Panc1 (cell line): ENCODE measurements at regions not wholly inside any gene's neighbourhood (a gene's known extent, or its start where the extent isn't known, plus 50 kb on each side); places are given as distances from the start of the nearest gene placed in this dataset.

ENCODE experiments used
- ATAC-seq: fragments of 200-7000 bp; cut with Tn5 transposase; 2 replicates; pipeline ENCODE4 v1.9.1; 2020; ENCODE audit warnings: mild to moderate bottlenecking, moderate library complexity
- BruUV-seq: library from RNA; stranded (reverse); fragments of 400-500 nt; replicated peaks from 2 replicates; lab custom pipeline; 2021; lab: Mats Ljungman, UMichigan
- CTCF ChIA-PET: fragments of 300-600 bp; sonication (Branson Sonifier 250); formaldehyde crosslinking; loops from one replicate; lab custom pipeline; 2022; ENCODE audit warnings: antibody characterized with exemption; lab: Charles Lee
- POLR2A ChIA-PET: fragments of 300-600 bp; sonication (Branson Sonifier 250); formaldehyde crosslinking; loops from one replicate; lab custom pipeline; 2022; ENCODE audit warnings: antibody characterized with exemption; lab: Charles Lee
- DNase-seq: peaks from one replicate; pipeline ENCODE4 v3.0.0-alpha.2; 2010; ENCODE audit warnings: low read depth, low spot score
- H3K27ac ChIP-seq: 2 replicates; pipeline ENCODE4 v1.5.1; 2011; ENCODE audit warnings: mild to moderate bottlenecking, low read length, inconsistent platforms
- H3K27me3 ChIP-seq: fragments of 200-500 bp; sonication (Bioruptor generic); 2 replicates; pipeline ENCODE4 v1.6.0; 2014; ENCODE audit warnings: low read length, inconsistent platforms; ENCODE audit not compliant: control insufficient read depth, insufficient read depth
- H3K36me3 ChIP-seq: fragments of 200-500 bp; sonication (Bioruptor generic); 2 replicates; pipeline ENCODE4 v1.5.1; 2014; ENCODE audit warnings: inconsistent platforms, mild to moderate bottlenecking, low read length, moderate library complexity; ENCODE audit not compliant: control insufficient read depth, insufficient read depth
- H3K4me1 ChIP-seq: 2 replicates; pipeline ENCODE4 v1.5.1; 2011; ENCODE audit warnings: inconsistent platforms, mild to moderate bottlenecking, low read length, moderate library complexity; ENCODE audit not compliant: control insufficient read depth, insufficient read depth
- H3K4me3 ChIP-seq, 2 experiments: 2 replicates each; pipeline ENCODE4 v1.5.1; 2011 to 2012; ENCODE audit warnings: low read depth in 2 of 2, low read length in 2 of 2, mild to moderate bottlenecking in 2 of 2, inconsistent platforms in 1 of 2, moderate library complexity in 1 of 2
- H3K9me3 ChIP-seq: fragments of 200-500 bp; sonication (Bioruptor generic); 2 replicates; pipeline ENCODE4 v1.5.1; 2014; ENCODE audit warnings: low read depth, mild to moderate bottlenecking, inconsistent platforms, low read length, moderate library complexity; ENCODE audit not compliant: control insufficient read depth, insufficient read depth
- POLR2AphosphoS5 ChIP-seq: IDR thresholded peaks from 2 replicates; pipeline ENCODE4 v1.6.1; 2012; ENCODE audit warnings: mild to moderate bottlenecking, low read depth, low read length, moderate library complexity
- SIN3A ChIP-seq: IDR thresholded peaks from 2 replicates; pipeline ENCODE4 v1.6.1; 2012; ENCODE audit warnings: low read depth, mild to moderate bottlenecking, low read length, moderate library complexity, borderline replicate concordance; ENCODE audit not compliant: insufficient read depth
- TCF7L2 ChIP-seq: IDR thresholded peaks from 2 replicates; pipeline ENCODE4 v1.6.1; 2011; ENCODE audit warnings: mild to moderate bottlenecking, low read depth, low read length, inconsistent platforms
- in situ Hi-C: cut with HindIII; loops from 2 replicates; pipeline ENCODE4 v1.10.0; 2016; ENCODE audit warnings: low sequenced_read_pairs, low pct_unique_long_range_greater_than_20kb
- intact Hi-C: fragments of 100-400 bp; cut with micrococcal nuclease; formaldehyde crosslinking; loops from one replicate; pipeline ENCODE4 v1.10.0; 2022; ENCODE audit not compliant: unreplicated experiment
- TF ChIP-seq, protein P1 (sequence below), 2 experiments: IDR thresholded peaks; 2 replicates each; pipeline ENCODE4 v1.6.1; 2011 to 2012; ENCODE audit warnings: low read depth in 2 of 2, control low read depth in 1 of 2, low read length in 1 of 2, mild to moderate bottlenecking in 1 of 2, moderate library complexity in 1 of 2; ENCODE audit not compliant: insufficient read depth in 1 of 2
- TF ChIP-seq, protein P2 (sequence below): fragments of 450-650 bp; IDR thresholded peaks from 2 replicates; pipeline ENCODE4 v1.5.1; 2017; ENCODE audit warnings: mild to moderate bottlenecking

DNA sequence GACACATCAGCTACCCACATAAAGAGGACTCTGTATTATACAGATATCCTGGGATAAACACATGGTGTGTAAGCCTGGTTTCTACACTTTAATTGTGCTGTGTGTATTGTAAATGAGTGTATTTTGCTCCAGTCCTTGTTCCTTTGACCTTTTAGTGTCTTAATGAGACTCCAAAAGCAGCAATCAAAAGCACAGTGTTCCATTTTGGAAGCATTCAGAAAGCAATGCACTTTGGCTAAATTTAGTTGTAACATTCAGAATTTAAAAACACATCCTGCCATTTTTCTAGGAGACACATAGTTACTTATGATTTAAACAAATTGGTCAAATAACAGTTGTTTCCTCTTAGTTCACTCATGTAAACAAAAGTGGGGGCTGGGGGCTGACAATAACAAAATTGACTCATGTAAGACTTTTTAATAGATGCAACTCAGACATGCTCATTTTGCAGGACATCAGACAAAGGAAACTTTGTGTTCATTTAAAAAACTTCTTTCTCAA lies 122.2 kb downstream of the GPR37 start:
- Histone ChIP-seq H3K27me3 (no peaks in the 10 kb centered on the region), H3K4me1 (no peaks in the 10 kb centered on the region), H3K36me3 (no peaks in the 10 kb centered on the region), H3K27ac (no peak overlapping the region), H3K4me3 (no peak overlapping the region), H3K9me3 (no peaks in the 10 kb centered on the region)
- in situ Hi-C loops (no loop called here), intact Hi-C loops (no loop called here)
- TF ChIP-seq SIN3A, result no peak
- TF ChIP-seq POLR2AphosphoS5, result no peak
- TF ChIP-seq, protein P1, sequence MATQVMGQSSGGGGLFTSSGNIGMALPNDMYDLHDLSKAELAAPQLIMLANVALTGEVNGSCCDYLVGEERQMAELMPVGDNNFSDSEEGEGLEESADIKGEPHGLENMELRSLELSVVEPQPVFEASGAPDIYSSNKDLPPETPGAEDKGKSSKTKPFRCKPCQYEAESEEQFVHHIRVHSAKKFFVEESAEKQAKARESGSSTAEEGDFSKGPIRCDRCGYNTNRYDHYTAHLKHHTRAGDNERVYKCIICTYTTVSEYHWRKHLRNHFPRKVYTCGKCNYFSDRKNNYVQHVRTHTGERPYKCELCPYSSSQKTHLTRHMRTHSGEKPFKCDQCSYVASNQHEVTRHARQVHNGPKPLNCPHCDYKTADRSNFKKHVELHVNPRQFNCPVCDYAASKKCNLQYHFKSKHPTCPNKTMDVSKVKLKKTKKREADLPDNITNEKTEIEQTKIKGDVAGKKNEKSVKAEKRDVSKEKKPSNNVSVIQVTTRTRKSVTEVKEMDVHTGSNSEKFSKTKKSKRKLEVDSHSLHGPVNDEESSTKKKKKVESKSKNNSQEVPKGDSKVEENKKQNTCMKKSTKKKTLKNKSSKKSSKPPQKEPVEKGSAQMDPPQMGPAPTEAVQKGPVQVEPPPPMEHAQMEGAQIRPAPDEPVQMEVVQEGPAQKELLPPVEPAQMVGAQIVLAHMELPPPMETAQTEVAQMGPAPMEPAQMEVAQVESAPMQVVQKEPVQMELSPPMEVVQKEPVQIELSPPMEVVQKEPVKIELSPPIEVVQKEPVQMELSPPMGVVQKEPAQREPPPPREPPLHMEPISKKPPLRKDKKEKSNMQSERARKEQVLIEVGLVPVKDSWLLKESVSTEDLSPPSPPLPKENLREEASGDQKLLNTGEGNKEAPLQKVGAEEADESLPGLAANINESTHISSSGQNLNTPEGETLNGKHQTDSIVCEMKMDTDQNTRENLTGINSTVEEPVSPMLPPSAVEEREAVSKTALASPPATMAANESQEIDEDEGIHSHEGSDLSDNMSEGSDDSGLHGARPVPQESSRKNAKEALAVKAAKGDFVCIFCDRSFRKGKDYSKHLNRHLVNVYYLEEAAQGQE (IDR thresholded peaks at IDR 0.05; ENCODE audit: insufficient read depth in 1 of 2, low read depth in 2 of 2, low read length in 1 of 2), result no peak
- no peak for TF ChIP-seq TCF7L2
- TF ChIP-seq, protein P2, sequence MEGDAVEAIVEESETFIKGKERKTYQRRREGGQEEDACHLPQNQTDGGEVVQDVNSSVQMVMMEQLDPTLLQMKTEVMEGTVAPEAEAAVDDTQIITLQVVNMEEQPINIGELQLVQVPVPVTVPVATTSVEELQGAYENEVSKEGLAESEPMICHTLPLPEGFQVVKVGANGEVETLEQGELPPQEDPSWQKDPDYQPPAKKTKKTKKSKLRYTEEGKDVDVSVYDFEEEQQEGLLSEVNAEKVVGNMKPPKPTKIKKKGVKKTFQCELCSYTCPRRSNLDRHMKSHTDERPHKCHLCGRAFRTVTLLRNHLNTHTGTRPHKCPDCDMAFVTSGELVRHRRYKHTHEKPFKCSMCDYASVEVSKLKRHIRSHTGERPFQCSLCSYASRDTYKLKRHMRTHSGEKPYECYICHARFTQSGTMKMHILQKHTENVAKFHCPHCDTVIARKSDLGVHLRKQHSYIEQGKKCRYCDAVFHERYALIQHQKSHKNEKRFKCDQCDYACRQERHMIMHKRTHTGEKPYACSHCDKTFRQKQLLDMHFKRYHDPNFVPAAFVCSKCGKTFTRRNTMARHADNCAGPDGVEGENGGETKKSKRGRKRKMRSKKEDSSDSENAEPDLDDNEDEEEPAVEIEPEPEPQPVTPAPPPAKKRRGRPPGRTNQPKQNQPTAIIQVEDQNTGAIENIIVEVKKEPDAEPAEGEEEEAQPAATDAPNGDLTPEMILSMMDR, result no peak
- no TSS peak for BruUV-seq
- ATAC-seq (no peak), DNase-seq (no peak)
- POLR2A ChIA-PET, result no interaction called here
- CTCF ChIA-PET, result no interaction called here

DNA sequence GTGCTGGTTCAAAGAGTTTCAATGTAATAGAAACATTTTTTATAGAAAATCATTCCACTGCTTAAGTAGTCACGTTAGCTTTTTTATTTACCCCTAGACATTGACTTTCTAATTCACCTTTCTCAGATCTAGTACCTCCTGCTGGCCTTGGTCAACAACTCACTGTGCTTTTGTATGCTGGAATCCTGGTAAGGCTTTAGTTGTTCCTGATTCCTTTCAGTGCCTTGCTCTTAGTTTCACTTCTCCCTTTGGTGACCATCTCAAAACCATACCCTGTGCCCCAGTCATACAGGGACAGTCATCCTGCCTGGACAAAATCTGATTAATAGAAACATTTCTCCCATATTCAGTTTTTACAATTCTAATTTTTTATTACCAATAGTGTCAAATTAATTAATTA lies 130.2 kb downstream of the GPR37 start:
- POLR2A ChIA-PET, result no interaction called here
- Histone ChIP-seq H3K27ac (no peak overlapping the region), H3K9me3 (no peaks in the 10 kb centered on the region), H3K36me3 (no peaks in the 10 kb centered on the region), H3K27me3 (no peaks in the 10 kb centered on the region), H3K4me1 (no peaks in the 10 kb centered on the region), H3K4me3 (no peak overlapping the region)
- DNase-seq (no peak), ATAC-seq (no peak)
- intact Hi-C loops (no loop called here), in situ Hi-C loops (no loop called here)
- CTCF ChIA-PET, result no interaction called here
- TF ChIP-seq, protein P1 (IDR thresholded peaks at IDR 0.05; ENCODE audit: insufficient read depth in 1 of 2, low read depth in 2 of 2, low read length in 1 of 2), result no peak
- TF ChIP-seq POLR2AphosphoS5, result no peak
- TF ChIP-seq SIN3A, result no peak
- TF ChIP-seq, protein P2, result no peak
- no peak for TF ChIP-seq TCF7L2
- no TSS peak for BruUV-seq
